ENCODE measurements at regions not wholly inside any gene's neighbourhood (a gene's known extent, or its start where the extent isn't known, plus 50 kb on each side); places are given as distances from the start of the nearest gene placed in this dataset.
"Not testable (repeated sequence)": the region's sequence is repeated elsewhere in the genome, so short reads cannot be mapped to it uniquely, and the experiment has no call there.

GRCh38 chr2:238600506-238601432, 174.0 kb downstream of the ASB1 start:
- DNase-seq (ENCODE audit: low spot score): no peak

- no peak for DNase-seq (ENCODE audit: low spot score)
Observed at GRCh38 chr2:238601433-238602222, 174.9 kb downstream of the ASB1 start.

GRCh38 chr2:238602223-238602960, 175.7 kb downstream of the ASB1 start:
- DNase-seq (ENCODE audit: low spot score): no peak

GRCh38 chr2:238603596-238603995, 176.9 kb downstream of the ASB1 start:
- DNase-seq (ENCODE audit: low spot score): no peak

- DNase-seq (ENCODE audit: low spot score): no peak
Observed at GRCh38 chr2:238606311-238606710, 179.6 kb downstream of the ASB1 start.

GRCh38 chr2:238613610-238614009, 186.9 kb downstream of the ASB1 start:
- no peak for DNase-seq (ENCODE audit: low spot score)

- no peak for DNase-seq (ENCODE audit: low spot score)
Observed at GRCh38 chr2:238614376-238614775, 187.6 kb downstream of the ASB1 start.

- DNase-seq (ENCODE audit: low spot score): no peak
Observed at GRCh38 chr2:238615187-238615586, 188.5 kb downstream of the ASB1 start.

GRCh38 chr2:238616681-238617080, 190.0 kb downstream of the ASB1 start:
- no peak for DNase-seq (ENCODE audit: low spot score)

GRCh38 chr2:238618494-238619283, 192.0 kb downstream of the ASB1 start:
- DNase-seq (ENCODE audit: low spot score): not testable (repeated sequence)

GRCh38 chr2:238627899-238628298, 201.2 kb downstream of the ASB1 start:
- DNase-seq (ENCODE audit: low spot score): no peak

GRCh38 chr2:238629064-238629463, 202.3 kb downstream of the ASB1 start:
- DNase-seq (ENCODE audit: low spot score): no peak

- DNase-seq (ENCODE audit: low spot score): no peak
Observed at GRCh38 chr2:238631491-238632180, 204.9 kb downstream of the ASB1 start.

GRCh38 chr2:238632181-238633060, 205.7 kb downstream of the ASB1 start:
- DNase-seq (ENCODE audit: low spot score): no peak

- no peak for DNase-seq (ENCODE audit: low spot score)
Observed at GRCh38 chr2:238633426-238634328, 206.9 kb downstream of the ASB1 start.

GRCh38 chr2:238634701-238635357, 208.1 kb downstream of the ASB1 start:
- no peak for DNase-seq (ENCODE audit: low spot score)

GRCh38 chr2:238635647-238636051, 208.9 kb downstream of the ASB1 start:
- no peak for DNase-seq (ENCODE audit: low spot score)

All from HuH-7.5 (cell line).